H1 (cell line): ENCODE measurements at regions not wholly inside any gene's neighbourhood (a gene's known extent, or its start where the extent isn't known, plus 50 kb on each side); places are given as distances from the start of the nearest gene placed in this dataset.

Experiments
- CTCF ChIA-PET: fragments of 300-600 bp; sonication (Branson Sonifier 250); formaldehyde crosslinking; loops from one replicate; lab custom pipeline; 2021; ENCODE audit not compliant: partially characterized antibody; lab: Charles Lee
- POLR2A ChIA-PET: fragments of 300-600 bp; sonication (Branson Sonifier 250); formaldehyde crosslinking; loops from one replicate; lab custom pipeline; 2021; ENCODE audit warnings: inconsistent platforms; ENCODE audit not compliant: partially characterized antibody; lab: Charles Lee
- DNase-seq, 2 experiments: peaks; one replicate each; pipeline versions ENCODE4 v3.0.0 to v3.0.0-alpha.2; 2010 to 2022; ENCODE audit warnings: low spot score in 2 of 2, low read depth in 1 of 2, mixed read lengths in 1 of 2
- FAIRE-seq: peaks from 2 replicates; lab custom pipeline; 2011; peaks lifted over from hg19 to GRCh38; lab: Jason Lieb, UNC
- H2AFZ ChIP-seq: 2 replicates; pipeline ENCODE4 v1.8.1; 2012; ENCODE audit warnings: low read length, inconsistent platforms
- H2AK5ac ChIP-seq: 2 replicates; pipeline ENCODE4 v1.6.1; 2013; ENCODE audit warnings: low read depth, low read length
- H2BK120ac ChIP-seq: replicated peaks from 2 replicates; pipeline ENCODE3; 2013; ENCODE audit warnings: low read depth, low read length, inconsistent platforms
- H2BK12ac ChIP-seq: 2 replicates; pipeline ENCODE4 v1.6.1; 2013; ENCODE audit warnings: low read depth, low read length
- H2BK15ac ChIP-seq: 2 replicates; pipeline ENCODE4 v1.6.1; 2013; ENCODE audit warnings: low read length
- H2BK20ac ChIP-seq: 2 replicates; pipeline ENCODE4 v1.6.1; 2013; ENCODE audit warnings: low read length
- H2BK5ac ChIP-seq: 2 replicates; pipeline ENCODE4 v1.6.1; 2013; ENCODE audit warnings: low read depth, low read length
- H3K14ac ChIP-seq: 2 replicates; pipeline ENCODE4 v1.6.1; 2013; ENCODE audit warnings: inconsistent platforms; ENCODE audit not compliant: insufficient read length
- H3K18ac ChIP-seq: 2 replicates; pipeline ENCODE4 v1.6.1; 2013; ENCODE audit warnings: low read length; ENCODE audit errors: extremely low read depth
- H3K23ac ChIP-seq: 2 replicates; pipeline ENCODE4 v1.6.1; 2013; ENCODE audit warnings: inconsistent platforms; ENCODE audit not compliant: insufficient read length
- H3K23me2 ChIP-seq: 2 replicates; pipeline ENCODE4 v1.6.1; 2013; ENCODE audit warnings: low read depth, low read length
- H3K27ac ChIP-seq: 2 replicates; pipeline ENCODE4 v1.6.1; 2011; ENCODE audit warnings: low read depth, low read length, inconsistent platforms
- H3K27me3 ChIP-seq, 4 experiments: replicated peaks in 1 of 4; 1 replicate in 1 of 4; 2 replicates in 3 of 4; pipeline versions ENCODE4 v1.6.1 to v1.8.1; 2011 to 2013; ENCODE audit warnings: low read length in 3 of 4, mild to moderate bottlenecking in 3 of 4, inconsistent platforms in 2 of 4, mixed read lengths in 2 of 4, moderate library complexity in 1 of 4; ENCODE audit not compliant: control insufficient read depth in 3 of 4, insufficient read depth in 3 of 4; ENCODE audit errors: extremely low read depth in 1 of 4
- H3K36me3 ChIP-seq, 4 experiments: 2 replicates each; pipeline versions ENCODE4 v1.6.1 to v1.8.1; 2011 to 2013; ENCODE audit warnings: mild to moderate bottlenecking in 4 of 4, low read length in 3 of 4, moderate library complexity in 2 of 4, control low read depth in 1 of 4, inconsistent platforms in 1 of 4; ENCODE audit not compliant: insufficient read depth in 4 of 4, control insufficient read depth in 2 of 4
- H3K4ac ChIP-seq: replicated peaks from 2 replicates; pipeline ENCODE3; 2013; ENCODE audit warnings: low read length, low read depth, mixed read lengths, inconsistent platforms; ENCODE audit not compliant: insufficient read length
- H3K4me1 ChIP-seq, 4 experiments: replicated peaks in 1 of 4; 1 replicate in 1 of 4; 2 replicates in 3 of 4; pipeline versions ENCODE4 v1.6.1 to v1.8.1; 2011 to 2013; ENCODE audit warnings: low read length in 3 of 4, inconsistent platforms in 2 of 4, mixed read lengths in 1 of 4; ENCODE audit not compliant: insufficient read depth in 4 of 4, control insufficient read depth in 3 of 4
- H3K4me2 ChIP-seq, 2 experiments: 2 replicates each; pipeline versions ENCODE4 v1.6.1 to v1.8.1; 2011 to 2013; ENCODE audit warnings: low read depth in 2 of 2, low read length in 2 of 2, control low read depth in 1 of 2, inconsistent platforms in 1 of 2, mild to moderate bottlenecking in 1 of 2; ENCODE audit not compliant: insufficient read depth in 1 of 2
- H3K4me3 ChIP-seq, 4 experiments: fragments of 200-600, 300-600 bp in 1 of 4; sonication (generic), shearing (Covaris generic), sonication (Bioruptor Twin) in 1 of 4; 2 replicates each; pipeline versions ENCODE4 v1.5.1 to v1.8.1; 2011 to 2016; ENCODE audit warnings: low read length in 4 of 4, low read depth in 3 of 4, control low read depth in 2 of 4, inconsistent platforms in 2 of 4, mild to moderate bottlenecking in 2 of 4, mixed read lengths in 1 of 4, moderate library complexity in 1 of 4; ENCODE audit not compliant: insufficient read depth in 2 of 4; ENCODE audit errors: extremely low read depth in 1 of 4
- H3K56ac ChIP-seq: replicated peaks from 2 replicates; pipeline ENCODE3; 2013; ENCODE audit warnings: low read depth, mild to moderate bottlenecking, mixed read lengths, low read length, inconsistent platforms; ENCODE audit not compliant: insufficient read length
- H3K79me1 ChIP-seq: 2 replicates; pipeline ENCODE4 v1.6.1; 2013; ENCODE audit warnings: low read depth, low read length, control low read depth
- H3K79me2 ChIP-seq, 2 experiments: 2 replicates each; pipeline versions ENCODE4 v1.6.1 to v1.8.1; 2012 to 2013; ENCODE audit warnings: low read length in 2 of 2, mild to moderate bottlenecking in 2 of 2, inconsistent platforms in 1 of 2; ENCODE audit not compliant: insufficient read depth in 2 of 2, control insufficient read depth in 1 of 2
- H3K9ac ChIP-seq, 4 experiments: replicated peaks in 1 of 4; 1 replicate in 1 of 4; 2 replicates in 3 of 4; pipeline versions ENCODE4 v1.6.1 to v1.8.1; 2011 to 2013; ENCODE audit warnings: low read depth in 3 of 4, low read length in 3 of 4, control low read depth in 2 of 4, mild to moderate bottlenecking in 2 of 4, moderate library complexity in 2 of 4, inconsistent platforms in 1 of 4; ENCODE audit errors: extremely low read depth in 1 of 4
- H3K9me3 ChIP-seq, 2 experiments: 2 replicates each; pipeline versions ENCODE4 v1.6.1 to v1.8.1; 2012 to 2013; ENCODE audit warnings: mild to moderate bottlenecking in 2 of 2, moderate library complexity in 2 of 2, control low read depth in 1 of 2, inconsistent platforms in 1 of 2, low read depth in 1 of 2, low read length in 1 of 2, mixed read lengths in 1 of 2; ENCODE audit not compliant: insufficient read depth in 2 of 2
- H4K20me1 ChIP-seq, 2 experiments: replicated peaks in 1 of 2; 2 replicates each; pipeline versions ENCODE3 to v1.8.1; 2011 to 2013; ENCODE audit warnings: inconsistent platforms in 2 of 2, low read length in 2 of 2, mild to moderate bottlenecking in 1 of 2; ENCODE audit not compliant: insufficient read depth in 2 of 2, control insufficient read depth in 1 of 2
- H4K5ac ChIP-seq: 2 replicates; pipeline ENCODE4 v1.6.1; 2013; ENCODE audit warnings: low read length, low read depth, mixed read lengths, inconsistent platforms; ENCODE audit not compliant: insufficient read length
- H4K8ac ChIP-seq: 2 replicates; pipeline ENCODE4 v1.8.0; 2013; ENCODE audit warnings: mild to moderate bottlenecking, moderate library complexity, low read length, inconsistent platforms; ENCODE audit not compliant: insufficient read depth; ENCODE audit errors: extremely low read depth
- H4K91ac ChIP-seq: replicated peaks from 2 replicates; pipeline ENCODE3; 2013; ENCODE audit warnings: low read length, mixed read lengths, inconsistent platforms; ENCODE audit not compliant: insufficient read length
- ASH2L ChIP-seq: fragments of 200-600, 300-600 bp; sonication (generic); IDR thresholded peaks from one replicate; pipeline ENCODE4 v1.7.1; 2017; ENCODE audit warnings: low read length
- BACH1 ChIP-seq: IDR thresholded peaks from 2 replicates; pipeline ENCODE4 v1.6.1; 2012; ENCODE audit warnings: low read length, improper control_type of control experiment
- E2F6 ChIP-seq: IDR thresholded peaks from 2 replicates; pipeline ENCODE4 v1.6.1; 2012; ENCODE audit warnings: inconsistent platforms
- POLR2AphosphoS5 ChIP-seq: IDR thresholded peaks from 2 replicates; pipeline ENCODE4 v1.6.1; 2011; ENCODE audit warnings: low read depth, low read length
- SIN3A ChIP-seq, 2 experiments: IDR thresholded peaks in 1 of 2; conservative IDR thresholded peaks in 1 of 2; 2 replicates each; pipeline ENCODE4 v1.6.1; 2011 to 2012; ENCODE audit warnings: low read length in 2 of 2, improper control_type of control experiment in 1 of 2, low read depth in 1 of 2, mild to moderate bottlenecking in 1 of 2
- WGBS, 2 experiments: shearing (Covaris generic) in 1 of 2; methylation state at CpG; one replicate each; pipeline versions ENCODE4 v1.1.6 to v1.1.7; 2013 to 2015; ENCODE audit warnings: low lambda C conversion rate in 2 of 2, mixed read lengths in 2 of 2, inconsistent platforms in 1 of 2, low coverage in 1 of 2, missing lambda C conversion rate in 1 of 2; ENCODE audit not compliant: insufficient replicate concordance in 2 of 2, insufficient coverage in 1 of 2, insufficient read length in 1 of 2; ENCODE audit errors: extremely low coverage in 1 of 2, missing lambda C conversion rate in 1 of 2; 5-methylcytosine and 5-hydroxymethylcytosine counted together

DNA sequence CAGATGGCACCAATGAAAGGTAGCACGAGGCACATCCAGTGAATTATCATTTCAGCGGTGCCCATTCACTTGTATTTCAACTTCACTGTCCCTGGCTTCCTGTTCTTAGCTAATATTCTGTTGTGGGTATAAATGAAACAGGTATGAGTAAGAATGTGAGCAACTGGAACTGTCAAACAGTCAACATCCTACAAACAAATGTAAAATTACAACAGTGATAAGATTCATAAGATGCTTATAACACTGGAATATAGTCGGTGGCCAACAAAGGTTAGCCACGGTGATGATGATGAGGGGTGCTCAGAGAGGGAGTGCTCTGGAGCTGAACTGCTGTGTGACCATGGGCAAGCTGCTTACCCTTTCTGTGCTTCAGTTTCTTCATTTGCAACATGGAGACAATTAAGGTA, 74.9 kb upstream of the TOX2 start:
- H3K14ac ChIP-seq = no peak overlapping the region
- no peak overlapping the region for H3K9ac ChIP-seq
- no peak overlapping the region for H4K5ac ChIP-seq
- H4K8ac ChIP-seq = no peak overlapping the region
- no peak overlapping the region for H3K23ac ChIP-seq
- DNase-seq (peak in 1 of 2 experiments; percentile 6), FAIRE-seq (no peak)
- H2BK12ac ChIP-seq = no peak overlapping the region
- no peak overlapping the region for H3K4ac ChIP-seq
- WGBS, 2 experiments = 93% methylated on average over 4 of the region's 4 CpGs; no CpG with 5 or more reads in 1 of the 2 experiments
- no peak overlapping the region for H3K4me3 ChIP-seq
- no peak overlapping the region for H4K91ac ChIP-seq
- no peaks in the 10 kb centered on the region for H4K20me1 ChIP-seq
- H3K9me3 ChIP-seq = no peaks in the 10 kb centered on the region
- no peak overlapping the region for H3K56ac ChIP-seq
- H3K27ac ChIP-seq = no peak overlapping the region
- H2AK5ac ChIP-seq = no peak overlapping the region
- no peak overlapping the region for H2AFZ ChIP-seq
- no peak overlapping the region for H3K4me2 ChIP-seq
- ChIA-PET CTCF (interaction anchor here (0.5 to 4.7 kb wide), 22 partner anchors 9 to 442 kb away, joined by 3 to 26 read pairs (median 4); no protein-coding TSS in a partner anchor), POLR2A (no interaction called here)
- peaks cover 0 to 6% (median 1%) of the 10 kb centered on the region in 4 experiments; a peak in 3 of 7 replicates for H3K4me1 ChIP-seq
- H3K18ac ChIP-seq = no peak overlapping the region
- no peak overlapping the region for H2BK15ac ChIP-seq
- H3K79me2 ChIP-seq = no peaks in the 10 kb centered on the region
- no peak overlapping the region for H2BK5ac ChIP-seq
- H3K36me3 ChIP-seq = no peaks in the 10 kb centered on the region
- H3K27me3 ChIP-seq = no peaks in the 10 kb centered on the region
- 0 out of 2 replicates have a peak overlapping the region, but pooled peaks have one; percentile 69 for H2BK20ac ChIP-seq
- no peaks in the 10 kb centered on the region for H3K79me1 ChIP-seq
- TF ChIP-seq ASH2L (no peak), BACH1 (no peak), POLR2AphosphoS5 (no peak), E2F6 (no peak), SIN3A (conservative IDR thresholded peaks at IDR 0.05 in 1 of 2, IDR thresholded peaks at IDR 0.05 in 1 of 2; ENCODE audit: low read depth in 1 of 2, low read length in 2 of 2) (no peak)
- no peaks in the 10 kb centered on the region for H3K23me2 ChIP-seq
- H2BK120ac ChIP-seq = no peak overlapping the region
